Hematopoietic multipotent progenitor cell (in vitro differentiated cells): ENCODE measurements at regions not wholly inside any gene's neighbourhood (a gene's known extent, or its start where the extent isn't known, plus 50 kb on each side); places are given as distances from the start of the nearest gene placed in this dataset.

ENCODE experiments used
- DNase-seq, 3 donors: peaks; one replicate each; pipeline ENCODE4 v3.0.0-alpha.2; 2011 to 2015; ENCODE audit warnings: low read depth in 2 of 3, low spot score in 2 of 3

DNA sequence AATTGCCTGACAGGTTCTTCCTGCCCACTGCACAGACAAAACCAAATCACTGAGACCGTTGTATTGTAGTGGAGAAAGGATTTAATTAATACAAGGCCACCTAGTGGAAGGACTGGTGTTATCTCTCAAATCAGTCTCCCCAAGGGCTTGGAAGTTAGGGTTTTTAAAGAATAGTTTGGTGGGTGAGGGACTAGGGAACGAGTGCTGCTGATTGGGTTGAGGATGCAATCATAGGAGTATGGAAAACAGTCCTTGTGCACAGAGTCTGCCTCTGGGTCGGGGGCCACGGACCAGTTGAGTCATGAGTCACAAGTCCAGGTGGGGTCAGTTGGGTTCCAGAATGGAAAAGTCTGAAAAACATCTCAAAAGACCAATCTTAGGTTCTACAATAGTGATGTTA lies 89.1 kb downstream of the B3GNT2 start:
- no peak for DNase-seq

DNA sequence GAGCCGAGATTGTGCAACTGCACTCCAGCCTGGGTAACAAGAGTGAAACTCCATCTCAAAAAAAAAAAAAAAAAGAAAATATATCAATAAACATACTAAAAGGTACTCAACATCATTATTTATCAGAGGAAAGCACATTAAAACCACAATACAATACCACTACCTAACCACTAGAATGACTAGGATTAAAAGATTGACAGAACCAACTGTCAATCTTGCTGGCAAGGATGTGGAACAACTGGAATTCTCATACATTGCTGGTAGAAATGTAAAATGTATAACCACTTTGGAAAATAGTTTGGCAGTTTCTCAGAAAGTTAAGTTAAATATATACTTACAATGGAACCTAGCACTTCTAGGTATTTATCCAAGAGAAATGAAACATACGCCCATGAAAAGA lies 88.6 kb downstream of the B3GNT2 start:
- no peak for DNase-seq

DNA sequence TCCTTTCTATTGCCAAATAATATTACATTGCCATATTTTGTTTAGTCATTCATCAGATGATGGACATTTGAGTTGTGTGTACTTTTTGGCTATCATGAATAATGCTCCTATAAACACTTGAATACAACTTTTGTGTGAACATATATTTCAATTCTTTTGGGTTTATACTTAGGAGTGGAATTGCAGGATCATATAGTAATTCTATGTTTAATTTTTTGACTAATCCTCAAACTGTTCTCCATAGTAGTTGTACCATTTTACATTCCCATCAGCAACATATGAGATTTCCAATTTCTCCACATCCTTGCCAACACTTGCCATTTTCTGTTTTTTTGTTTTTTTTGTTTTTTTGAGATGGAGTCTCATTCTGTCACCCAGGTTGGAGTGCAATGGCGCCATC lies 87.2 kb downstream of the B3GNT2 start:
- no peak for DNase-seq

DNA sequence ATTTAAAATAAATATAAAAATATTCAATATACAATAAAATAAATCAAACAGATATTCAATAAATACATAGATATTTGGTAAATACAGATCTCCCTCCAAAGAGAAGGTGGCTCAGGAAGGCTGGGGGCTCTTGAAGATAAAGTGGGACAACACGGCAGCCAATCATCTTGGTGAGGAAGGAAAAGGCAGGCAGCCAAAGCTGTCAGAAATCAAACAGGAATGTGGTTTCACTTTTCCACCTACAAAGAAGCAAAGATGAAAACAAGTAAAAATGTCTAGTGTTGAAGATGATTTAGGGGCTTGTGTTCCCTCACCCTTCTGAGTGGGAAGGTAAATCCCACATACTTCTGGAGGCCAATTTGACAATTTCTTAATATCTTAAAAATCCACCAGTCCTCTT lies 85.7 kb downstream of the B3GNT2 start:
- no peak for DNase-seq

DNA sequence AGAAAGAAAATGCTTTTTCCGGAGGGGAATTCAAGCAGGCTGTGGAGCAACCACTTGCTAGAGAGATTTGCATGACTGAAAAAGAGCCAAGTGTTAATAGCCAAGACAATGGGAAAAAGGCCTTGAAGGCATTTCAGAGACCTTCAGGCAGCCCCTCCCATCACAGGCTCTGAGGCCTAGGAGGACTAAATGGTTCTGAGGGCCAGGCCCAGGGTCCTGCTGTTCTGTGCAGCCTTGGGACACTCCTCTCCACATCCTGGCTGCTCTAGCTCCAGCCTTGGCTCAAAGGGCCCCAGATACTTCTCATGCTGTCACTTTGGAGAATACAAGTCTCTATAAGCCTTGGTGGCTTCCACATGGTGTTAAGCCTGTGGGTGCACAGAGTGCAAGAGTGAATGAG lies 81.8 kb downstream of the B3GNT2 start:
- no peak for DNase-seq
